Omental fat pad (tissue), 3 donors: ENCODE measurements at regions not wholly inside any gene's neighbourhood (a gene's known extent, or its start where the extent isn't known, plus 50 kb on each side); places are given as distances from the start of the nearest gene placed in this dataset.
"Not testable (repeated sequence)": the region's sequence is repeated elsewhere in the genome, so short reads cannot be mapped to it uniquely, and the experiment has no call there.

Experiments
- ATAC-seq: fragments of 150-250 bp; one replicate; pipeline ENCODE4 v1.9.1; 2016; ENCODE audit warnings: mild to moderate bottlenecking, moderate library complexity; ENCODE audit not compliant: low FRiP score
- DNase-seq: peaks from one replicate; pipeline ENCODE4 v3.0.0-alpha.2; 2019; ENCODE audit warnings: low spot score
- CTCF ChIP-seq, 3 donors: fragments of 450-650 bp; IDR thresholded peaks; one replicate each; pipeline ENCODE4 v1.5.1; 2016 to 2017; ENCODE audit warnings: antibody characterized with exemption in 3 of 3, mild to moderate bottlenecking in 3 of 3, moderate library complexity in 2 of 3

GRCh38 chr17:30719131-30719973, 105.1 kb downstream of the CRLF3 start:
- TF ChIP-seq CTCF (IDR thresholded peaks at IDR 0.05), result peak in 2 of 3 donors; percentile 4 to 48
- not testable (repeated sequence) for ATAC-seq

GRCh38 chr17:30718691-30719090, 105.8 kb downstream of the CRLF3 start:
- ATAC-seq, DNase-seq: not testable (repeated sequence)

More at GRCh38 chr17:30719131-30719973, 105.1 kb downstream of the CRLF3 start:
- DNase-seq, result peak; percentile 72

GRCh38 chr17:30718099-30718447, 106.4 kb downstream of the CRLF3 start:
- DNase-seq, ATAC-seq: not testable (repeated sequence)

- DNase-seq, result no peak
- no peak for TF ChIP-seq CTCF (IDR thresholded peaks at IDR 0.05)
- ATAC-seq, result no peak
These were observed 107.0 kb downstream of the CRLF3 start for GRCh38 chr17:30717291-30718098.

- ATAC-seq (no peak), DNase-seq (no peak)
- TF ChIP-seq CTCF (IDR thresholded peaks at IDR 0.05), result no peak
These were observed 107.8 kb downstream of the CRLF3 start for GRCh38 chr17:30716461-30717290.

- not testable (repeated sequence) for ATAC-seq, DNase-seq
These were observed 109.5 kb downstream of the CRLF3 start for GRCh38 chr17:30714825-30715622.

- not testable (repeated sequence) for DNase-seq, ATAC-seq
These were observed 110.7 kb downstream of the CRLF3 start for GRCh38 chr17:30713805-30714204.

GRCh38 chr17:30712859-30713258, 111.6 kb downstream of the CRLF3 start:
- not testable (repeated sequence) for DNase-seq, ATAC-seq

- DNase-seq, result not testable (repeated sequence)
These were observed 112.6 kb downstream of the CRLF3 start for GRCh38 chr17:30711626-30712507.

GRCh38 chr17:30711176-30711575, 113.3 kb downstream of the CRLF3 start:
- DNase-seq, ATAC-seq: not testable (repeated sequence)

More at GRCh38 chr17:30711626-30712507, 112.6 kb downstream of the CRLF3 start:
- ATAC-seq, result not testable (repeated sequence)

GRCh38 chr17:30710276-30711088, 114.0 kb downstream of the CRLF3 start:
- ATAC-seq, DNase-seq: not testable (repeated sequence)

- not testable (repeated sequence) for ATAC-seq, DNase-seq
These were observed 114.8 kb downstream of the CRLF3 start for GRCh38 chr17:30709561-30710275.
